ENCODE measurements at regions not wholly inside any gene's neighbourhood (a gene's known extent, or its start where the extent isn't known, plus 50 kb on each side); places are given as distances from the start of the nearest gene placed in this dataset.

DNA sequence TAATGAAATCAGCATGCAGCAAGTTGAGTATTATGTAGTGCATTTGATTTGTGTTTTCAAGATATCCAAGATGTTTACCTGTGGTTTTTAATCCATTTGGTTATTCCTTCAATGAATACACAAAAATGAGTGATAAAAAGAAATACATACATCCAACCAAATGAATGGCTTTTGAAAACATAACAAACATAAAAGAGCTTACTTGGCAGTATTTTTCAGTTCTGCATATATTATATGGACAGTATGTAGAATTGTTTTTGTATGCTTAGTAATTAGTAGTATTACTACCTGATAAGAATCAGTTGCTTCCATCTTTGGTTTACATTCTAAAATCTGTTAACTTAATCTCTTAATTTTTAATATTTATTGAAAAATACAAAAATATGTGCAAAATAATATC, 908.9 kb upstream of the AGA start:
- TF ChIP-seq, protein P1, sequence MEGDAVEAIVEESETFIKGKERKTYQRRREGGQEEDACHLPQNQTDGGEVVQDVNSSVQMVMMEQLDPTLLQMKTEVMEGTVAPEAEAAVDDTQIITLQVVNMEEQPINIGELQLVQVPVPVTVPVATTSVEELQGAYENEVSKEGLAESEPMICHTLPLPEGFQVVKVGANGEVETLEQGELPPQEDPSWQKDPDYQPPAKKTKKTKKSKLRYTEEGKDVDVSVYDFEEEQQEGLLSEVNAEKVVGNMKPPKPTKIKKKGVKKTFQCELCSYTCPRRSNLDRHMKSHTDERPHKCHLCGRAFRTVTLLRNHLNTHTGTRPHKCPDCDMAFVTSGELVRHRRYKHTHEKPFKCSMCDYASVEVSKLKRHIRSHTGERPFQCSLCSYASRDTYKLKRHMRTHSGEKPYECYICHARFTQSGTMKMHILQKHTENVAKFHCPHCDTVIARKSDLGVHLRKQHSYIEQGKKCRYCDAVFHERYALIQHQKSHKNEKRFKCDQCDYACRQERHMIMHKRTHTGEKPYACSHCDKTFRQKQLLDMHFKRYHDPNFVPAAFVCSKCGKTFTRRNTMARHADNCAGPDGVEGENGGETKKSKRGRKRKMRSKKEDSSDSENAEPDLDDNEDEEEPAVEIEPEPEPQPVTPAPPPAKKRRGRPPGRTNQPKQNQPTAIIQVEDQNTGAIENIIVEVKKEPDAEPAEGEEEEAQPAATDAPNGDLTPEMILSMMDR (IDR thresholded peaks at IDR 0.05; ENCODE audit: low read length), result no peak
- TF ChIP-seq EZH2 (optimal IDR thresholded peaks at IDR 0.05; ENCODE audit: low read depth, low read length) (no peak), EZH2phosphoT487 (IDR thresholded peaks at IDR 0.05; ENCODE audit: low read length) (no peak)

Measured in MM.1S (cell line).